Breast epithelium (tissue), 4 donors: ENCODE measurements at regions not wholly inside any gene's neighbourhood (a gene's known extent, or its start where the extent isn't known, plus 50 kb on each side); places are given as distances from the start of the nearest gene placed in this dataset.

Source experiments
- DNase-seq, 2 donors: peaks; one replicate each; pipeline ENCODE4 v3.0.0-alpha.2; 2019; ENCODE audit warnings: low spot score in 2 of 2
- H3K27ac ChIP-seq, 2 donors: fragments of 200-600 bp; sonication (generic) in 1 of 2; one replicate each; pipeline ENCODE4 v1.5.1; 2016 to 2019; ENCODE audit warnings: mild to moderate bottlenecking in 1 of 2
- H3K27me3 ChIP-seq, 2 donors: fragments of 200-600 bp; sonication (generic) in 1 of 2; one replicate each; pipeline versions ENCODE4 v1.5.1 to v1.6.0; 2017 to 2019; ENCODE audit warnings: control low read depth in 1 of 2, mild to moderate bottlenecking in 1 of 2
- H3K36me3 ChIP-seq: fragments of 200-600 bp; one replicate; pipeline ENCODE4 v1.5.1; 2019
- H3K4me1 ChIP-seq, 2 donors: fragments of 200-600 bp; sonication (generic); one replicate each; pipeline ENCODE4 v1.5.1; 2016 to 2019; ENCODE audit warnings: control low read depth in 1 of 2
- H3K4me3 ChIP-seq, 3 donors: fragments of 200-600 bp; sonication (generic); 1 replicate in 2 of 3; 2 replicates in 1 of 3; pipeline ENCODE4 v1.5.1; 2016 to 2019; ENCODE audit warnings: mild to moderate bottlenecking in 3 of 3, moderate library complexity in 2 of 3
- H3K9me3 ChIP-seq, 2 donors: fragments of 200-600 bp; sonication (generic) in 1 of 2; one replicate each; pipeline ENCODE4 v1.5.1; 2016 to 2019; ENCODE audit warnings: control low read depth in 1 of 2
- CTCF ChIP-seq, 3 donors: fragments of 450-650 bp; IDR thresholded peaks; one replicate each; pipeline ENCODE4 v1.5.1; 2016 to 2017; ENCODE audit warnings: antibody characterized with exemption in 3 of 3, mild to moderate bottlenecking in 3 of 3, moderate library complexity in 3 of 3
- POLR2A ChIP-seq: fragments of 450-650 bp; IDR thresholded peaks from one replicate; pipeline ENCODE4 v1.6.1; 2016; ENCODE audit warnings: antibody characterized with exemption, mild to moderate bottlenecking, moderate library complexity
- POLR2AphosphoS5 ChIP-seq, 3 donors: sonication (generic); formaldehyde crosslinking; IDR thresholded peaks; one replicate each; pipeline ENCODE4 v1.6.1; 2017; ENCODE audit warnings: antibody characterized with exemption in 3 of 3
- intact Hi-C: fragments of 100-400 bp; cut with DNase I; formaldehyde crosslinking; loops from one replicate; pipeline ENCODE4 v1.15.1; 2023; ENCODE audit warnings: low total_unique reads

DNA sequence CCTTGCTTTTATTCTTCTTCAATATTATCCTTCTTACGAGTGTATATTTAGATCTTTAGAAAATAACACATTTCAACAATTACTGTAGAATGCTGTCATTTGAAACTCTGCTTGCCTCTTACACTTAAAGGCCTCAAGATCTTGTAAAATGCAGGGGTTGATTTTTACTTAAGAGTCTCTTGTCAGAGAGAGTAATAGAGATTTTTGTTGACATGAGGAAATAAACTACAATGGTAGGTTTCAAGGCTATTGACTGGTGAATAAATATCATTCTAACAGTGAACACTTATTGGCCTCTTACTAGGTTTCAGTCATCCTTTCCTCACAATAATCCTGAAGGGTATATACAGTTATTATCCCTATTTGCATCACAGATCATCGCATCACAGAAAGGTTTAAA lies 344.6 kb downstream of the GBE1 start:
- Histone ChIP-seq H3K36me3 (no peaks in the 10 kb centered on the region), H3K27me3 (no peaks in the 10 kb centered on the region), H3K27ac (no peak overlapping the region), H3K9me3 (no peaks in the 10 kb centered on the region), H3K4me3 (no peak overlapping the region), H3K4me1 (no peaks in the 10 kb centered on the region)
- intact Hi-C loops: no loop called here
- no peak for DNase-seq
- no peak for TF ChIP-seq CTCF (IDR thresholded peaks at IDR 0.05)
- no peak for TF ChIP-seq POLR2A
- TF ChIP-seq POLR2AphosphoS5 (IDR thresholded peaks at IDR 0.05): no peak

- H3K27ac ChIP-seq: no peak overlapping the region
- no peaks in the 10 kb centered on the region for H3K36me3 ChIP-seq
- H3K27me3 ChIP-seq: no peaks in the 10 kb centered on the region
- no peaks in the 10 kb centered on the region for H3K4me1 ChIP-seq
- no peaks in the 10 kb centered on the region for H3K9me3 ChIP-seq
- H3K4me3 ChIP-seq: no peak overlapping the region
- intact Hi-C loops: no loop called here
- no peak for DNase-seq
- no peak for TF ChIP-seq POLR2AphosphoS5 (IDR thresholded peaks at IDR 0.05)
- TF ChIP-seq CTCF (IDR thresholded peaks at IDR 0.05): no peak
- TF ChIP-seq POLR2A: no peak
These were observed 355.1 kb downstream of the GBE1 start for GRCh38 chr3:81406318-81406717.

GRCh38 chr3:81395739-81396513 lies 365.5 kb downstream of the GBE1 start:
- no peaks in the 10 kb centered on the region for H3K27me3 ChIP-seq
- H3K4me1 ChIP-seq: no peaks in the 10 kb centered on the region
- DNase-seq: no peak
- H3K4me3 ChIP-seq: no peak overlapping the region
- no peak overlapping the region for H3K27ac ChIP-seq
- H3K36me3 ChIP-seq: no peaks in the 10 kb centered on the region
- no peaks in the 10 kb centered on the region for H3K9me3 ChIP-seq
- intact Hi-C loops: no loop called here
- TF ChIP-seq POLR2A (no peak), POLR2AphosphoS5 (IDR thresholded peaks at IDR 0.05) (no peak), CTCF (IDR thresholded peaks at IDR 0.05) (no peak)

DNA sequence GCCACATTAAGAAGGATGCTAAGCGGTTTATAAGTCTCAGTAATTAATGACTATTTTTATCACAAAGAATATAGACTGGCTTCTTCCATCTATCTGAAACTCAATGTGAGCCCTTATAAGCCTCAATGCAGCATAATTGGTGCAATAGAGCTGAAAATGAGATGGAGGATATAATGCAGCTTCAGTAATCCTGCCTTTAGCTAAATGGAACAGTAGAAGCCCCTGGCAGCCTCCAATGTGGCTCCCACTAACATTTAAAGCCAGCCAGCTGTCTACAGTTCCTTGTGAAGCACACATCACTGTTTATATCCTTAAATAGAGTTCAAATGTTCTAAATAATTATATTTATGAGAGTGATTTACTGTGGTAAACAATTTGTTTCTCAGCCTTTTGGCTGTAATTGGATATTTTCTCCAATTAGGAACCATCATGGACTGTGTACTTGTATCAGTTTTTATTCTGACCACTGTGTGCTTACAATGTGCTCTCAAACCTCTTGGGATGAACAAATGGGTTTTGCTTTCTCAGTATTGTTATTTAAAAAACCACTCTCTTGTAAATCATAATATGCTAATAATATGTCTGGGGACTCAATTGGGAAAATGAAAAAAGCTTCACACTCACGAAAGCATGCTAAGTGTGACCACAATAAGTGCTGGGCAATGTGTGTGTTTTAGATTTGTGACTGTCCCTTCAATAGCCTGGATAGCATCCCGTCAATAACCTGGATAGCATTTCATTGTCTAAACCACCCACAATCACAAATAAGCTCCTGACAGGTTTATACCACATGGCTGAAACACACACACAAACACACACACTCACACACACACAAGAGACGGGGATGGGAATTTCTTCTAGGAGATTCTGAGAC lies 366.6 kb downstream of the GBE1 start:
- no peak overlapping the region for H3K4me3 ChIP-seq
- DNase-seq: no peak
- intact Hi-C loops: no loop called here
- no peaks in the 10 kb centered on the region for H3K27me3 ChIP-seq
- no peaks in the 10 kb centered on the region for H3K4me1 ChIP-seq
- TF ChIP-seq POLR2AphosphoS5 (IDR thresholded peaks at IDR 0.05) (no peak), CTCF (IDR thresholded peaks at IDR 0.05) (no peak)
- H3K9me3 ChIP-seq: no peaks in the 10 kb centered on the region
- H3K36me3 ChIP-seq: no peaks in the 10 kb centered on the region
- H3K27ac ChIP-seq: no peak overlapping the region

DNA sequence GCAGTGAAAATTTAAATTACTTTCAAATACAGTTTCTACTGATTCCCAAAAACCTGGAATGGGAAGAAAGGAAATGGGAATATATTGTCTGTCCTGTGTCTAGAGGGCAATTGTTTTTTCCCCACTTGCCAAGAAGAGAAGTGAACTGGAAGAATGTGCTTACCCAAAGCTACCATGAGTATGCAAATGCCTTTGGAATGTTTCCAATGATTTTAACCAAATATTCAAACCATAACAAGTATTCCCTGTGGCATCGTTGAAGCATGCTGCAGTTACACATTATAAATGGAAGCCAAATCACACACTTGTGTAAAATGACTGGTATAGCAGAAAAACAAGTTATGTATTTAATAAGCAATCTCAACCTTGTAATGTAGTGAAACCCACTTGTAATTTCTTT lies 368.2 kb downstream of the GBE1 start:
- no peak for TF ChIP-seq POLR2AphosphoS5 (IDR thresholded peaks at IDR 0.05)
- no peak for TF ChIP-seq CTCF (IDR thresholded peaks at IDR 0.05)
- TF ChIP-seq POLR2A: no peak
- intact Hi-C loops: no loop called here
- H3K9me3 ChIP-seq: no peaks in the 10 kb centered on the region
- DNase-seq: no peak
- H3K4me3 ChIP-seq: no peak overlapping the region
- no peaks in the 10 kb centered on the region for H3K27me3 ChIP-seq
- no peaks in the 10 kb centered on the region for H3K4me1 ChIP-seq
- H3K36me3 ChIP-seq: no peaks in the 10 kb centered on the region
- no peak overlapping the region for H3K27ac ChIP-seq
